HG03135 (cell line): ENCODE measurements at regions not wholly inside any gene's neighbourhood (a gene's known extent, or its start where the extent isn't known, plus 50 kb on each side); places are given as distances from the start of the nearest gene placed in this dataset.

Experiments used
- ATAC-seq: cut with Tn5 transposase; IDR thresholded peaks from one replicate; pipeline ENCODE4 v1.9.1; 2021; ENCODE audit warnings: mild to moderate bottlenecking, moderate library complexity; ENCODE audit not compliant: unreplicated experiment

- ATAC-seq: no peak
Observed at GRCh38 chr2:235291461-235291860, 202.4 kb upstream of the AGAP1 start.

- no peak for ATAC-seq
Observed at GRCh38 chr2:235293061-235293460, 200.8 kb upstream of the AGAP1 start.

- no peak for ATAC-seq
Observed at GRCh38 chr2:235295831-235296230, 198.0 kb upstream of the AGAP1 start.

GRCh38 chr2:235300368-235301201 lies 193.3 kb upstream of the AGAP1 start:
- no peak for ATAC-seq

- ATAC-seq: no peak
Observed at GRCh38 chr2:235301202-235302076, 192.4 kb upstream of the AGAP1 start.

GRCh38 chr2:235302263-235302662 lies 191.6 kb upstream of the AGAP1 start:
- ATAC-seq: no peak

- ATAC-seq: no peak
Observed at GRCh38 chr2:235303499-235304291, 190.1 kb upstream of the AGAP1 start.

GRCh38 chr2:235305678-235306077 lies 188.2 kb upstream of the AGAP1 start:
- ATAC-seq: no peak

GRCh38 chr2:235311044-235311443 lies 182.8 kb upstream of the AGAP1 start:
- ATAC-seq: no peak

GRCh38 chr2:235312571-235312970 lies 181.3 kb upstream of the AGAP1 start:
- ATAC-seq: no peak

GRCh38 chr2:235314371-235314930 lies 179.4 kb upstream of the AGAP1 start:
- ATAC-seq: no peak

GRCh38 chr2:235319095-235319494 lies 174.7 kb upstream of the AGAP1 start:
- no peak for ATAC-seq

- ATAC-seq: no peak
Observed at GRCh38 chr2:235320326-235320725, 173.5 kb upstream of the AGAP1 start.

- ATAC-seq: no peak
Observed at GRCh38 chr2:235324324-235324723, 169.5 kb upstream of the AGAP1 start.

GRCh38 chr2:235325151-235325550 lies 168.7 kb upstream of the AGAP1 start:
- ATAC-seq: no peak

GRCh38 chr2:235328991-235329390 lies 164.9 kb upstream of the AGAP1 start:
- no peak for ATAC-seq

GRCh38 chr2:235330775-235331451 lies 162.9 kb upstream of the AGAP1 start:
- ATAC-seq: no peak

GRCh38 chr2:235332240-235332890 lies 161.5 kb upstream of the AGAP1 start:
- no peak for ATAC-seq

- no peak for ATAC-seq
Observed at GRCh38 chr2:235333076-235333475, 160.8 kb upstream of the AGAP1 start.

- ATAC-seq: no peak
Observed at GRCh38 chr2:235334179-235334578, 159.7 kb upstream of the AGAP1 start.
